Endothelial cell of umbilical vein (primary cell): ENCODE measurements at regions not wholly inside any gene's neighbourhood (a gene's known extent, or its start where the extent isn't known, plus 50 kb on each side); places are given as distances from the start of the nearest gene placed in this dataset.
"Not testable (repeated sequence)": the region's sequence is repeated elsewhere in the genome, so short reads cannot be mapped to it uniquely, and the experiment has no call there.

ENCODE experiments used
- BruUV-seq: library from RNA; stranded (reverse); fragments of 400-500 nt; replicated peaks from 2 replicates; lab custom pipeline; 2021; lab: Mats Ljungman, UMichigan
- CTCF ChIA-PET: fragments of 300-600, 350-600 bp; sonication (Branson Sonifier 250); formaldehyde crosslinking; loops from one replicate; lab custom pipeline; 2021; ENCODE audit warnings: antibody characterized with exemption, inconsistent platforms; lab: Charles Lee
- POLR2A ChIA-PET: fragments of 300-600, 350-600 bp; sonication (Branson Sonifier 250); formaldehyde crosslinking; loops from one replicate; lab custom pipeline; 2021; ENCODE audit warnings: antibody characterized with exemption, inconsistent platforms; lab: Charles Lee
- DNase-seq: peaks from one replicate; pipeline ENCODE4 v3.0.0-alpha.2; 2011; ENCODE audit warnings: low read depth, low spot score
- FAIRE-seq: peaks from 2 replicates; lab custom pipeline; 2011; peaks lifted over from hg19 to GRCh38; lab: Jason Lieb, UNC
- H2AFZ ChIP-seq: 2 replicates; pipeline ENCODE4 v1.6.0; 2012; ENCODE audit warnings: low read depth, low read length, control low read depth, inconsistent platforms
- H3K27ac ChIP-seq: 2 replicates; pipeline ENCODE4 v1.5.1; 2011; ENCODE audit warnings: low read depth, mild to moderate bottlenecking, control low read depth, low read length, moderate library complexity; ENCODE audit not compliant: insufficient read depth
- H3K27me3 ChIP-seq, 2 experiments: 2 replicates each; pipeline versions ENCODE4 v1.6.0 to v1.6.1; 2011; ENCODE audit warnings: low read length in 2 of 2, mixed read lengths in 1 of 2; ENCODE audit not compliant: control insufficient read depth in 2 of 2, insufficient read depth in 2 of 2
- H3K36me3 ChIP-seq, 2 experiments: 2 replicates in 1 of 2; 3 replicates in 1 of 2; pipeline ENCODE4 v1.5.1; 2011; ENCODE audit warnings: low read length in 2 of 2, mild to moderate bottlenecking in 1 of 2, moderate library complexity in 1 of 2; ENCODE audit not compliant: control insufficient read depth in 2 of 2, insufficient read depth in 2 of 2; ENCODE audit errors: extremely low read depth in 1 of 2
- H3K4me1 ChIP-seq: 3 replicates; pipeline ENCODE4 v1.5.1; 2011; ENCODE audit warnings: mild to moderate bottlenecking, low read length; ENCODE audit not compliant: control insufficient read depth, insufficient read depth; ENCODE audit errors: extremely low read depth
- H3K4me2 ChIP-seq: 2 replicates; pipeline ENCODE4 v1.6.1; 2011; ENCODE audit warnings: low read length, control low read depth, mixed read lengths; ENCODE audit not compliant: insufficient read depth
- H3K4me3 ChIP-seq, 3 experiments: fragments of 200-600 bp in 1 of 3; sonication (generic), shearing (Covaris generic) in 1 of 3; replicated peaks in 1 of 3; 2 replicates each; pipeline ENCODE4 v1.5.1; 2011 to 2016; ENCODE audit warnings: control low read depth in 3 of 3, low read length in 3 of 3, mild to moderate bottlenecking in 2 of 3, inconsistent platforms in 1 of 3, low read depth in 1 of 3, moderate library complexity in 1 of 3; ENCODE audit not compliant: insufficient read depth in 1 of 3
- H3K79me2 ChIP-seq: 2 replicates; pipeline ENCODE4 v1.6.0; 2012; ENCODE audit warnings: low read length, inconsistent platforms; ENCODE audit not compliant: control insufficient read depth, insufficient read depth
- H3K9ac ChIP-seq: replicated peaks from 2 replicates; pipeline ENCODE3; 2011; ENCODE audit warnings: low read length, control low read depth; ENCODE audit not compliant: insufficient read depth; ENCODE audit errors: extremely low read depth
- H3K9me1 ChIP-seq: replicated peaks from 3 replicates; pipeline ENCODE4 v1.6.0; 2011; ENCODE audit warnings: mild to moderate bottlenecking, low read length; ENCODE audit not compliant: control insufficient read depth, insufficient read depth; ENCODE audit errors: extremely low read depth
- H3K9me3 ChIP-seq: replicated peaks from 2 replicates; pipeline ENCODE4 v1.5.1; 2012; ENCODE audit warnings: low read length, inconsistent platforms; ENCODE audit not compliant: control insufficient read depth, insufficient read depth
- H4K20me1 ChIP-seq: replicated peaks from 2 replicates; pipeline ENCODE3; 2011; ENCODE audit warnings: mild to moderate bottlenecking, low read length; ENCODE audit not compliant: control insufficient read depth, insufficient read depth; ENCODE audit errors: extremely low read depth
- EZH2 ChIP-seq: IDR thresholded peaks from 2 replicates; pipeline ENCODE4 v1.6.1; 2012; ENCODE audit warnings: borderline replicate concordance, low read depth, mild to moderate bottlenecking, moderate library complexity, low read length, inconsistent platforms; ENCODE audit not compliant: severe bottlenecking
- FOS ChIP-seq: IDR thresholded peaks from 2 replicates; pipeline ENCODE4 v1.6.1; 2011; ENCODE audit warnings: mild to moderate bottlenecking, low read length, moderate library complexity, borderline replicate concordance; ENCODE audit not compliant: insufficient read depth
- GATA2 ChIP-seq: IDR thresholded peaks from 2 replicates; pipeline ENCODE4 v1.7.0; 2011; ENCODE audit warnings: low read depth, mild to moderate bottlenecking, moderate library complexity, mixed read lengths, low read length; ENCODE audit not compliant: insufficient read length, insufficient read depth
- JUN ChIP-seq: IDR thresholded peaks from 2 replicates; pipeline ENCODE4 v1.6.1; 2011; ENCODE audit warnings: borderline replicate concordance, low read depth; ENCODE audit not compliant: insufficient read length, insufficient read depth
- MAX ChIP-seq: IDR thresholded peaks from 2 replicates; pipeline ENCODE4 v1.6.1; 2011; ENCODE audit not compliant: insufficient read depth, insufficient read length
- MYC ChIP-seq: IDR thresholded peaks from one replicate; pipeline ENCODE4 v1.6.1; 2011; ENCODE audit warnings: mild to moderate bottlenecking, low read depth, low read length
- POLR2A ChIP-seq: IDR thresholded peaks from 2 replicates; pipeline ENCODE4 v1.6.1; 2012; ENCODE audit warnings: low read depth, mild to moderate bottlenecking, control low read depth, low read length
- POLR2AphosphoS5 ChIP-seq: IDR thresholded peaks from 2 replicates; pipeline ENCODE4 v1.6.1; 2012; ENCODE audit warnings: low read depth, mild to moderate bottlenecking, control low read depth, low read length, moderate library complexity; ENCODE audit not compliant: insufficient read depth
- dilution Hi-C: fragments of 300-500 bp; cut with MboI; formaldehyde crosslinking; loops from one replicate; pipeline ENCODE4 v1.15.0; 2019; ENCODE audit warnings: low sequenced_read_pairs; ENCODE audit not compliant: extremely low pct_ligation_motif_present
- intact Hi-C: fragments of 100-400 bp; cut with micrococcal nuclease; formaldehyde crosslinking; loops from one replicate; pipeline ENCODE4 v1.10.0; 2022
- TF ChIP-seq, protein P1 (sequence below), 2 donors: IDR thresholded peaks; 1 replicate in 1 of 2; 2 replicates in 1 of 2; pipeline ENCODE4 v1.5.1; 2011; ENCODE audit warnings: low read length in 2 of 2, mild to moderate bottlenecking in 2 of 2, moderate library complexity in 2 of 2, control low read depth in 1 of 2, inconsistent platforms in 1 of 2, low read depth in 1 of 2; ENCODE audit not compliant: insufficient read depth in 1 of 2; ENCODE audit errors: extremely low read depth in 1 of 2

GRCh38 chr13:50171590-50172282 is 156.5 kb downstream of the KCNRG start:
- no peak for DNase-seq
- Histone ChIP-seq H3K4me2 (no peak overlapping the region), H3K4me3 (no peak overlapping the region), H4K20me1 (no peaks in the 10 kb centered on the region), H3K36me3 (no peaks in the 10 kb centered on the region), H2AFZ (no peak overlapping the region), H3K79me2 (no peaks in the 10 kb centered on the region), H3K9me1 (no peaks in the 10 kb centered on the region), H3K27ac (no peak overlapping the region), H3K27me3 (no peaks in the 10 kb centered on the region), H3K9ac (no peak overlapping the region), H3K9me3 (no peaks in the 10 kb centered on the region), H3K4me1 (no peaks in the 10 kb centered on the region)
- CTCF ChIA-PET = interaction anchor here (1.3 to 3.3 kb wide), 4 partner anchors 29 to 365 kb away, joined by 4 to 14 read pairs (median 7); no protein-coding TSS in a partner anchor
- no TSS peak for BruUV-seq
- dilution Hi-C loops = no loop called here
- intact Hi-C loops = loop anchor here (10.0 kb wide), 1 partner anchor 743 kb away; no protein-coding TSS in a partner anchor
- no peak for FAIRE-seq
- POLR2A ChIA-PET = no interaction called here
- no peak for TF ChIP-seq POLR2AphosphoS5
- TF ChIP-seq FOS = no peak
- no peak for TF ChIP-seq JUN
- no peak for TF ChIP-seq MAX
- TF ChIP-seq, protein P1, sequence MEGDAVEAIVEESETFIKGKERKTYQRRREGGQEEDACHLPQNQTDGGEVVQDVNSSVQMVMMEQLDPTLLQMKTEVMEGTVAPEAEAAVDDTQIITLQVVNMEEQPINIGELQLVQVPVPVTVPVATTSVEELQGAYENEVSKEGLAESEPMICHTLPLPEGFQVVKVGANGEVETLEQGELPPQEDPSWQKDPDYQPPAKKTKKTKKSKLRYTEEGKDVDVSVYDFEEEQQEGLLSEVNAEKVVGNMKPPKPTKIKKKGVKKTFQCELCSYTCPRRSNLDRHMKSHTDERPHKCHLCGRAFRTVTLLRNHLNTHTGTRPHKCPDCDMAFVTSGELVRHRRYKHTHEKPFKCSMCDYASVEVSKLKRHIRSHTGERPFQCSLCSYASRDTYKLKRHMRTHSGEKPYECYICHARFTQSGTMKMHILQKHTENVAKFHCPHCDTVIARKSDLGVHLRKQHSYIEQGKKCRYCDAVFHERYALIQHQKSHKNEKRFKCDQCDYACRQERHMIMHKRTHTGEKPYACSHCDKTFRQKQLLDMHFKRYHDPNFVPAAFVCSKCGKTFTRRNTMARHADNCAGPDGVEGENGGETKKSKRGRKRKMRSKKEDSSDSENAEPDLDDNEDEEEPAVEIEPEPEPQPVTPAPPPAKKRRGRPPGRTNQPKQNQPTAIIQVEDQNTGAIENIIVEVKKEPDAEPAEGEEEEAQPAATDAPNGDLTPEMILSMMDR (IDR thresholded peaks at IDR 0.05; ENCODE audit: extremely low read depth in 1 of 2, insufficient read depth in 1 of 2, low read depth in 1 of 2, low read length in 2 of 2) = no peak
- no peak for TF ChIP-seq EZH2
- TF ChIP-seq MYC = no peak
- TF ChIP-seq POLR2A = no peak
- no peak for TF ChIP-seq GATA2

DNA sequence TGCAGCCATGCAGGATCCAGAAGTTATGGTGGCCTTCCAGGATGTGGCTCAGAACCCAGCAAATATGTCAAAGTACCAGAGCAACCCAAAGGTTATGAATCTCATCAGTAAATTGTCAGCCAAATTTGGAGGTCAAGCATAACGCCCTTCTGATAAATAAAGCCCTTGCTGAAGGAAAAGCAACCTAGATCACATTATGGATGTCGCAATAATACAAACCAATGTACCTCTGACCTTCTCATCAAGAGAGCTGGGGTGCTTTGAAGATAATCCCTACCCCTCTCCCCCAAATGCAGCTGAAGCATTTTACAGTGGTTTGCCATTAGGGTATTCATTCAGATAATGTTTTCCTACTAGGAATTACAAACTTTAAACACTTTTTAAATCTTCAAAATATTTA is 157.8 kb downstream of the KCNRG start:
- H3K79me2 ChIP-seq, BruUV-seq, H3K9ac ChIP-seq, H3K9me3 ChIP-seq, H3K4me2 ChIP-seq, H3K27me3 ChIP-seq, H3K4me3 ChIP-seq, dilution Hi-C loops, H4K20me1 ChIP-seq, H3K27ac ChIP-seq, POLR2A ChIA-PET, H3K36me3 ChIP-seq, H3K9me1 ChIP-seq, DNase-seq, H2AFZ ChIP-seq, H3K4me1 ChIP-seq, FAIRE-seq, CTCF ChIA-PET: not testable (repeated sequence)
- intact Hi-C loops = loop anchor here (10.0 kb wide), 1 partner anchor 742 kb away; no protein-coding TSS in a partner anchor
